ENCODE measurements at regions not wholly inside any gene's neighbourhood (a gene's known extent, or its start where the extent isn't known, plus 50 kb on each side); places are given as distances from the start of the nearest gene placed in this dataset.

DNA sequence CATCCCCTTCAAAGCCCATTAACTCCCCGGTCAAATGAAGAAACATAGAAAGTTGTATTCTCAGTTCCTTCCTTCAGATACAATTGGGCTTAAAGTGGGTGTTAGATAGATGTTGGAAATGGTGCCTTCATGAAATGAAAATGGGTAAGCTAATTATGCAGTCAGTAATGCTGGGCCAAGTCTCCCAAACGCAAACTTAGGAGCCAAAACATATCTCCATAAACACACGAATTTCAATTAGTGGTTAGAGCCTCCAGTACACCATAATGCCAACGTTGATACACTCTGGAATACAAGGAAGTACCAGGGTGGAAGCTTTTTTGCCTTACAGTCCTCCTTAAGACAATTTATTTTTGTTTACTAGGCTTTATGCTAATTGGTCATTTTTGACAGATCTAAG, 1059.0 kb downstream of the TUSC7 start:
- H3K79me2 ChIP-seq (ENCODE audit: low read length) = no peaks in the 10 kb centered on the region
- H3K9ac ChIP-seq (ENCODE audit: low read length) = no peak overlapping the region
- ChIA-PET POLR2A (ENCODE audit: unreplicated experiment) (no interaction called here), CTCF (no interaction called here)
- no peak overlapping the region for H3K27ac ChIP-seq (ENCODE audit: low read length)
- TF ChIP-seq EZH2phosphoT487 (IDR thresholded peaks at IDR 0.05; ENCODE audit: borderline replicate concordance, low read length) (no peak), EZH2 (IDR thresholded peaks at IDR 0.05; ENCODE audit: low read length, unreplicated experiment) (no peak)
- TF ChIP-seq, protein P1, sequence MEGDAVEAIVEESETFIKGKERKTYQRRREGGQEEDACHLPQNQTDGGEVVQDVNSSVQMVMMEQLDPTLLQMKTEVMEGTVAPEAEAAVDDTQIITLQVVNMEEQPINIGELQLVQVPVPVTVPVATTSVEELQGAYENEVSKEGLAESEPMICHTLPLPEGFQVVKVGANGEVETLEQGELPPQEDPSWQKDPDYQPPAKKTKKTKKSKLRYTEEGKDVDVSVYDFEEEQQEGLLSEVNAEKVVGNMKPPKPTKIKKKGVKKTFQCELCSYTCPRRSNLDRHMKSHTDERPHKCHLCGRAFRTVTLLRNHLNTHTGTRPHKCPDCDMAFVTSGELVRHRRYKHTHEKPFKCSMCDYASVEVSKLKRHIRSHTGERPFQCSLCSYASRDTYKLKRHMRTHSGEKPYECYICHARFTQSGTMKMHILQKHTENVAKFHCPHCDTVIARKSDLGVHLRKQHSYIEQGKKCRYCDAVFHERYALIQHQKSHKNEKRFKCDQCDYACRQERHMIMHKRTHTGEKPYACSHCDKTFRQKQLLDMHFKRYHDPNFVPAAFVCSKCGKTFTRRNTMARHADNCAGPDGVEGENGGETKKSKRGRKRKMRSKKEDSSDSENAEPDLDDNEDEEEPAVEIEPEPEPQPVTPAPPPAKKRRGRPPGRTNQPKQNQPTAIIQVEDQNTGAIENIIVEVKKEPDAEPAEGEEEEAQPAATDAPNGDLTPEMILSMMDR (conservative IDR thresholded peaks at IDR 0.05; ENCODE audit: low read depth, low read length) = no peak
- ATAC-seq = no peak
- H3F3A ChIP-seq (ENCODE audit: low read length, unreplicated experiment) = no peaks in the 10 kb centered on the region
- no peaks in the 10 kb centered on the region for H3K9me2 ChIP-seq (replicated peaks; ENCODE audit: low read length)
- no peaks in the 10 kb centered on the region for H4K20me1 ChIP-seq (ENCODE audit: low read length)
- no peaks in the 10 kb centered on the region for H3K4me1 ChIP-seq (ENCODE audit: insufficient read depth, low read length)
- no peak for DNase-seq
- BruUV-seq (replicated peaks) = no TSS peak
- intact Hi-C loops (cut with micrococcal nuclease) = no loop called here
- H3K27me3 ChIP-seq (ENCODE audit: low read length) = no peaks in the 10 kb centered on the region
- H3K36me3 ChIP-seq (ENCODE audit: low read depth, low read length) = no peaks in the 10 kb centered on the region
- no peak overlapping the region for H3K4me2 ChIP-seq (ENCODE audit: low read length)
- H3K4me3 ChIP-seq (ENCODE audit: low read length) = no peak overlapping the region
- no peak overlapping the region for H2AFZ ChIP-seq (ENCODE audit: low read length)
- H3K9me3 ChIP-seq (ENCODE audit: low read length) = peaks cover 31% of the 10 kb centered on the region; the same call in 1 of the 2 replicates

- peaks cover 25% of the 10 kb centered on the region; the same call in 1 of the 2 replicates for H3K9me3 ChIP-seq (ENCODE audit: low read length)
- no peaks in the 10 kb centered on the region for H4K20me1 ChIP-seq (ENCODE audit: low read length)
- no peaks in the 10 kb centered on the region for H3K27me3 ChIP-seq (ENCODE audit: low read length)
- H3K4me2 ChIP-seq (ENCODE audit: low read length) = no peak overlapping the region
- H2AFZ ChIP-seq (ENCODE audit: low read length) = no peak overlapping the region
- no peak overlapping the region for H3K9ac ChIP-seq (ENCODE audit: low read length)
- H3K36me3 ChIP-seq (ENCODE audit: low read depth, low read length) = no peaks in the 10 kb centered on the region
- H3F3A ChIP-seq (ENCODE audit: low read length, unreplicated experiment) = no peaks in the 10 kb centered on the region
- CTCF ChIA-PET = no interaction called here
- H3K4me1 ChIP-seq (ENCODE audit: insufficient read depth, low read length) = no peaks in the 10 kb centered on the region
- TF ChIP-seq EZH2 (IDR thresholded peaks at IDR 0.05; ENCODE audit: low read length, unreplicated experiment) = no peak
- TF ChIP-seq EZH2phosphoT487 (IDR thresholded peaks at IDR 0.05; ENCODE audit: borderline replicate concordance, low read length) = no peak
- TF ChIP-seq, protein P1 (conservative IDR thresholded peaks at IDR 0.05; ENCODE audit: low read depth, low read length) = no peak
- no peaks in the 10 kb centered on the region for H3K9me2 ChIP-seq (replicated peaks; ENCODE audit: low read length)
- ATAC-seq (no peak), DNase-seq (no peak)
- H3K27ac ChIP-seq (ENCODE audit: low read length) = no peak overlapping the region
- no TSS peak for BruUV-seq (replicated peaks)
- POLR2A ChIA-PET (ENCODE audit: unreplicated experiment) = no interaction called here
- H3K79me2 ChIP-seq (ENCODE audit: low read length) = no peaks in the 10 kb centered on the region
- intact Hi-C loops (cut with micrococcal nuclease) = no loop called here
- no peak overlapping the region for H3K4me3 ChIP-seq (ENCODE audit: low read length)
These were observed 1064.6 kb downstream of the TUSC7 start for GRCh38 chr3:117774130-117774529.

GRCh38 chr3:117786349-117786748, 1076.8 kb downstream of the TUSC7 start:
- intact Hi-C loops (cut with micrococcal nuclease) = no loop called here
- Histone ChIP-seq H3K4me1 (ENCODE audit: insufficient read depth, low read length) (no peaks in the 10 kb centered on the region), H3F3A (ENCODE audit: low read length, unreplicated experiment) (no peaks in the 10 kb centered on the region), H3K27ac (ENCODE audit: low read length) (no peak overlapping the region), H3K36me3 (ENCODE audit: low read depth, low read length) (no peaks in the 10 kb centered on the region), H3K4me2 (ENCODE audit: low read length) (no peak overlapping the region), H4K20me1 (ENCODE audit: low read length) (no peaks in the 10 kb centered on the region), H3K79me2 (ENCODE audit: low read length) (no peaks in the 10 kb centered on the region), H3K9me2 (replicated peaks; ENCODE audit: low read length) (no peaks in the 10 kb centered on the region), H3K9ac (ENCODE audit: low read length) (no peak overlapping the region), H2AFZ (ENCODE audit: low read length) (no peak overlapping the region), H3K9me3 (ENCODE audit: low read length) (peaks cover 14% of the 10 kb centered on the region; the same call in 1 of the 2 replicates), H3K27me3 (ENCODE audit: low read length) (no peaks in the 10 kb centered on the region), H3K4me3 (ENCODE audit: low read length) (no peak overlapping the region)
- ChIA-PET CTCF (no interaction called here), POLR2A (ENCODE audit: unreplicated experiment) (no interaction called here)
- DNase-seq = no peak
- ATAC-seq = no peak
- TF ChIP-seq EZH2 (IDR thresholded peaks at IDR 0.05; ENCODE audit: low read length, unreplicated experiment) (no peak), EZH2phosphoT487 (IDR thresholded peaks at IDR 0.05; ENCODE audit: borderline replicate concordance, low read length) (no peak)
- TF ChIP-seq, protein P1 (conservative IDR thresholded peaks at IDR 0.05; ENCODE audit: low read depth, low read length) = no peak
- no TSS peak for BruUV-seq (replicated peaks)

Measured in PC-3 (cell line).